SK-N-SH (cell line): ENCODE measurements at regions not wholly inside any gene's neighbourhood (a gene's known extent, or its start where the extent isn't known, plus 50 kb on each side); places are given as distances from the start of the nearest gene placed in this dataset.

Source experiments
- CTCF ChIA-PET: fragments of 300-600, 350-600 bp; formaldehyde crosslinking; extraction: SDS; loops from one replicate; lab custom pipeline; 2021; lab: Yijun Ruan, JAX
- POLR2A ChIA-PET: fragments of 350-600 bp; sonication (Branson Sonifier 250); formaldehyde crosslinking; extraction: SDS; loops from one replicate; lab custom pipeline; 2020; ENCODE audit warnings: antibody characterized with exemption, inconsistent platforms; lab: Yijun Ruan, JAX
- DNase-seq: peaks from one replicate; pipeline ENCODE4 v3.0.0; 2012
- H2AFZ ChIP-seq: fragments of 200-600 bp; sonication (generic); 2 replicates; pipeline ENCODE4 v1.8.1; 2016; ENCODE audit warnings: antibody characterized with exemption, mild to moderate bottlenecking, low read depth
- H3F3A ChIP-seq: fragments of 200-600 bp; sonication (generic); replicated peaks from 2 replicates; pipeline ENCODE3; 2016; ENCODE audit warnings: antibody characterized with exemption, mild to moderate bottlenecking; ENCODE audit not compliant: insufficient read depth
- H3K27ac ChIP-seq, 2 experiments: fragments of 200-500 bp in 1 of 2; fragments of 200-600 bp in 1 of 2; sonication (Bioruptor generic) in 1 of 2; sonication (generic), shearing (Covaris generic) in 1 of 2; 2 replicates each; pipeline versions ENCODE4 v1.5.1 to v1.6.1; 2014 to 2016; ENCODE audit warnings: low read depth in 2 of 2, inconsistent platforms in 1 of 2, low read length in 1 of 2, mild to moderate bottlenecking in 1 of 2, mixed read lengths in 1 of 2
- H3K27me3 ChIP-seq: fragments of 200-600 bp; sonication (generic), shearing (Covaris generic); 2 replicates; pipeline ENCODE4 v1.6.1; 2016; ENCODE audit warnings: mixed run types; ENCODE audit not compliant: insufficient read depth
- H3K36me3 ChIP-seq, 2 experiments: fragments of 200-500 bp in 1 of 2; fragments of 200-600 bp in 1 of 2; sonication (Bioruptor generic) in 1 of 2; sonication (generic) in 1 of 2; replicated peaks in 1 of 2; 2 replicates each; pipeline versions ENCODE3 to v1.5.1; 2014 to 2016; ENCODE audit warnings: low read length in 1 of 2, mild to moderate bottlenecking in 1 of 2; ENCODE audit not compliant: insufficient read depth in 2 of 2, control insufficient read depth in 1 of 2
- H3K4me1 ChIP-seq, 2 experiments: fragments of 200-500 bp in 1 of 2; fragments of 200-600 bp in 1 of 2; sonication (Bioruptor generic) in 1 of 2; sonication (generic), shearing (Covaris generic) in 1 of 2; 2 replicates each; pipeline versions ENCODE4 v1.5.1 to v1.6.1; 2014 to 2016; ENCODE audit warnings: low read depth in 1 of 2, low read length in 1 of 2, mixed run types in 1 of 2; ENCODE audit not compliant: insufficient read depth in 2 of 2, control insufficient read depth in 1 of 2
- H3K4me2 ChIP-seq: fragments of 200-600 bp; sonication (generic), shearing (Covaris generic); 2 replicates; pipeline ENCODE4 v1.6.1; 2017; ENCODE audit warnings: mixed run types
- H3K4me3 ChIP-seq, 2 experiments: fragments of 200-500 bp in 1 of 2; fragments of 200-600 bp in 1 of 2; sonication (Bioruptor generic) in 1 of 2; sonication (generic), shearing (Covaris generic) in 1 of 2; 2 replicates each; pipeline versions ENCODE4 v1.5.1 to v1.8.1; 2014 to 2016; ENCODE audit warnings: low read depth in 2 of 2, inconsistent platforms in 1 of 2, low read length in 1 of 2, mild to moderate bottlenecking in 1 of 2, mixed read lengths in 1 of 2, moderate library complexity in 1 of 2
- H3K79me2 ChIP-seq: fragments of 200-600 bp; sonication (generic); 2 replicates; pipeline ENCODE4 v1.8.1; 2017; ENCODE audit warnings: mild to moderate bottlenecking; ENCODE audit not compliant: insufficient read depth
- H3K9ac ChIP-seq: fragments of 200-600 bp; sonication (generic); 2 replicates; pipeline ENCODE4 v1.6.1; 2017; ENCODE audit warnings: mixed run types
- H3K9me2 ChIP-seq: fragments of 200-600 bp; sonication (generic); 2 replicates; pipeline ENCODE4 v1.6.1; 2017; ENCODE audit warnings: mixed run types
- H3K9me3 ChIP-seq: fragments of 200-600 bp; sonication (generic); 2 replicates; pipeline ENCODE4 v1.6.1; 2017; ENCODE audit warnings: mixed run types, mild to moderate bottlenecking, moderate library complexity
- H4K20me1 ChIP-seq: fragments of 200-600 bp; sonication (generic); 2 replicates; pipeline ENCODE4 v1.6.1; 2017; ENCODE audit warnings: mild to moderate bottlenecking, mixed run types; ENCODE audit not compliant: insufficient read depth
- CHD2 ChIP-seq: fragments of 150-350 bp; IDR thresholded peaks from 2 replicates; pipeline ENCODE4 v1.6.1; 2018; ENCODE audit warnings: low read length; ENCODE audit not compliant: partially characterized antibody
- ELF1 ChIP-seq: IDR thresholded peaks from 2 replicates; pipeline ENCODE4 v1.4.0; 2012
- EZH2phosphoT487 ChIP-seq: fragments of 200-600 bp; sonication (generic); IDR thresholded peaks from 2 replicates; pipeline ENCODE4 v1.6.1; 2017; ENCODE audit warnings: low read depth, mixed run types, mild to moderate bottlenecking, antibody characterized with exemption, moderate library complexity, borderline replicate concordance
- FOSL2 ChIP-seq: IDR thresholded peaks from 2 replicates; pipeline ENCODE4 v1.4.0; 2012; ENCODE audit warnings: low read depth, mild to moderate bottlenecking, moderate library complexity, borderline replicate concordance
- FOXJ3 ChIP-seq: sonication (generic); formaldehyde crosslinking; IDR thresholded peaks from 2 replicates; pipeline ENCODE4 v1.5.1; 2020; ENCODE audit warnings: mild to moderate bottlenecking, missing genetic modification reagents
- FOXM1 ChIP-seq: IDR thresholded peaks from 2 replicates; pipeline ENCODE4 v1.4.0; 2012; ENCODE audit warnings: low read depth, mild to moderate bottlenecking
- GABPA ChIP-seq: IDR thresholded peaks from 2 replicates; pipeline ENCODE4 v1.4.0; 2012; ENCODE audit warnings: low read depth, mild to moderate bottlenecking
- IRF3 ChIP-seq: fragments of 150-350 bp; IDR thresholded peaks from 2 replicates; pipeline ENCODE4 v1.6.1; 2016; ENCODE audit warnings: mild to moderate bottlenecking, low read depth, low read length
- JUND ChIP-seq: IDR thresholded peaks from 2 replicates; pipeline ENCODE4 v1.4.0; 2012
- MEF2A ChIP-seq: IDR thresholded peaks from 2 replicates; pipeline ENCODE4 v1.4.0; 2012; ENCODE audit warnings: low read depth, borderline replicate concordance
- NFIC ChIP-seq: IDR thresholded peaks from 2 replicates; pipeline ENCODE4 v1.4.0; 2012; ENCODE audit warnings: borderline replicate concordance
- NRF1 ChIP-seq: IDR thresholded peaks from 2 replicates; pipeline ENCODE4 v1.6.1; 2012; ENCODE audit warnings: low read depth, mild to moderate bottlenecking, low read length
- RAD21 ChIP-seq: IDR thresholded peaks from 2 replicates; pipeline ENCODE4 v1.6.1; 2012; ENCODE audit warnings: mild to moderate bottlenecking, low read length
- RFX5 ChIP-seq: IDR thresholded peaks from 2 replicates; pipeline ENCODE4 v1.6.1; 2012; ENCODE audit warnings: mild to moderate bottlenecking, improper control_type of control experiment, low read length
- RXRA ChIP-seq: IDR thresholded peaks from 2 replicates; pipeline ENCODE4 v1.4.0; 2012; ENCODE audit warnings: low read depth, mild to moderate bottlenecking, borderline replicate concordance
- SIN3A ChIP-seq: IDR thresholded peaks from 2 replicates; pipeline ENCODE4 v1.6.1; 2012; ENCODE audit warnings: low read depth, mild to moderate bottlenecking, low read length, moderate library complexity, borderline replicate concordance
- TAF1 ChIP-seq: IDR thresholded peaks from 2 replicates; pipeline ENCODE4 v1.6.1; 2012; ENCODE audit warnings: low read depth, mild to moderate bottlenecking, low read length, moderate library complexity, borderline replicate concordance
- TCF12 ChIP-seq: IDR thresholded peaks from 2 replicates; pipeline ENCODE4 v1.4.0; 2012
- TEAD4 ChIP-seq: IDR thresholded peaks from 2 replicates; pipeline ENCODE4 v1.4.0; 2012; ENCODE audit warnings: mild to moderate bottlenecking, borderline replicate concordance; ENCODE audit not compliant: insufficient read depth
- ZBTB33 ChIP-seq: IDR thresholded peaks from 2 replicates; pipeline ENCODE4 v1.4.0; 2012; ENCODE audit warnings: low read depth, borderline replicate concordance
- WGBS: methylation state at CpG from one replicate; pipeline ENCODE4 v1.1.6; 2017; ENCODE audit warnings: low lambda C conversion rate; 5-methylcytosine and 5-hydroxymethylcytosine counted together

- Histone ChIP-seq H3K9me2 (no peaks in the 10 kb centered on the region), H4K20me1 (no peaks in the 10 kb centered on the region), H3K27me3 (peaks cover 14% of the 10 kb centered on the region; the same call in 1 of the 2 replicates), H3F3A (no peaks in the 10 kb centered on the region), H3K9me3 (no peaks in the 10 kb centered on the region), H3K4me2 (no peak overlapping the region), H3K79me2 (no peaks in the 10 kb centered on the region), H3K4me3 (no peak overlapping the region), H3K27ac (no peak overlapping the region), H3K9ac (no peak overlapping the region), H3K36me3 (no peaks in the 10 kb centered on the region), H2AFZ (no peak overlapping the region), H3K4me1 (no peaks in the 10 kb centered on the region)
- ChIA-PET CTCF (no interaction called here), POLR2A (no interaction called here)
- TF ChIP-seq JUND (no peak), TAF1 (no peak), CHD2 (no peak), FOSL2 (no peak), SIN3A (no peak), GABPA (no peak), RFX5 (no peak), NFIC (no peak), RXRA (no peak), IRF3 (no peak), FOXJ3 (no peak), ZBTB33 (no peak), EZH2phosphoT487 (no peak), FOXM1 (no peak), MEF2A (no peak), ELF1 (no peak), NRF1 (no peak), TEAD4 (no peak), TCF12 (no peak)
- DNase-seq, result no peak
- 5% methylated on average over 2 of the region's 2 CpGs for WGBS
These were observed 172.5 kb downstream of the DHX15 start for GRCh38 chr4:24411806-24412205.

DNA sequence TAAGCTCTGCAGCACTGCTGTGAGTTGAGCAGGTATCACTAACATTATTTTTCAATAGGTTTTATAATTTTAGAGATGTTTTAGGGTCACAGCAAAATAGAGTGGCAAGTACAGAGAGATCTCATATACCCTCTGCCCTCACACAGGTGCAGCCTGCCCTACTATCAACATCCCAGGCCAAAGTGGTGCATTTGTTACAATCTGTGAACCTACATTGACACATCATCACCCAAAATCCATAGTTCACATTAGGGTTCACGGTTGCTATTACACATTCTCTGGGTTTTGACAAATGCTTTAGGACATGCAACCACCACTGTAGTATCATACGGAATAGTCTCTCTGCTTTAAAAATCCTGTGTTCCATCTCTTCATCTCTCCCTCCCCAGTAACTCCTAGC is 173.1 kb downstream of the DHX15 start:
- TF ChIP-seq CHD2, result no peak
- no peak for TF ChIP-seq RAD21
- TF ChIP-seq, all 33 proteins: peak for 0
- peaks cover 10% of the 10 kb centered on the region; the same call in 1 of the 2 replicates for H3K27me3 ChIP-seq
- H4K20me1 ChIP-seq, result no peaks in the 10 kb centered on the region
- no peak overlapping the region for H3K4me2 ChIP-seq
- H3K4me3 ChIP-seq, result no peak overlapping the region
- H3K9me3 ChIP-seq, result no peaks in the 10 kb centered on the region
- H3K4me1 ChIP-seq, result no peaks in the 10 kb centered on the region
- no peaks in the 10 kb centered on the region for H3F3A ChIP-seq
- no peaks in the 10 kb centered on the region for H3K9me2 ChIP-seq
- no peak overlapping the region for H2AFZ ChIP-seq
- no peaks in the 10 kb centered on the region for H3K36me3 ChIP-seq
- ChIA-PET POLR2A (no interaction called here), CTCF (interaction anchor here (1.0 kb wide), 1 partner anchor 8 kb away, joined by 3 read pairs; no protein-coding TSS in a partner anchor)
- no peak for DNase-seq
- H3K9ac ChIP-seq, result no peak overlapping the region
- H3K79me2 ChIP-seq, result no peaks in the 10 kb centered on the region
- WGBS, result 6% methylated on average over 2 of the region's 2 CpGs
- H3K27ac ChIP-seq, result no peak overlapping the region
